Brain pericyte (primary cell): ENCODE measurements at regions not wholly inside any gene's neighbourhood (a gene's known extent, or its start where the extent isn't known, plus 50 kb on each side); places are given as distances from the start of the nearest gene placed in this dataset.

Source experiments
- DNase-seq: peaks from one replicate; pipeline ENCODE4 v3.0.0-alpha.2; 2012; ENCODE audit warnings: low read depth, low spot score

- no peak for DNase-seq
These were observed 132.5 kb upstream of the RFLNA start for GRCh38 chr12:124162151-124163110.

- no peak for DNase-seq
These were observed 129.2 kb upstream of the RFLNA start for GRCh38 chr12:124165695-124166094.

GRCh38 chr12:124167141-124167540, 127.8 kb upstream of the RFLNA start:
- no peak for DNase-seq

- no peak for DNase-seq
These were observed 126.7 kb upstream of the RFLNA start for GRCh38 chr12:124168016-124168786.

- DNase-seq = no peak
These were observed 125.2 kb upstream of the RFLNA start for GRCh38 chr12:124169577-124170284.

- DNase-seq = no peak
These were observed 124.1 kb upstream of the RFLNA start for GRCh38 chr12:124170760-124171159.

- DNase-seq = no peak
These were observed 123.5 kb upstream of the RFLNA start for GRCh38 chr12:124171231-124171979.

GRCh38 chr12:124172636-124173035, 122.3 kb upstream of the RFLNA start:
- no peak for DNase-seq

GRCh38 chr12:124173692-124174091, 121.2 kb upstream of the RFLNA start:
- no peak for DNase-seq

- peak; percentile 56 for DNase-seq
These were observed 120.2 kb upstream of the RFLNA start for GRCh38 chr12:124174451-124175348.

GRCh38 chr12:124175704-124176103, 119.2 kb upstream of the RFLNA start:
- DNase-seq = no peak

DNA sequence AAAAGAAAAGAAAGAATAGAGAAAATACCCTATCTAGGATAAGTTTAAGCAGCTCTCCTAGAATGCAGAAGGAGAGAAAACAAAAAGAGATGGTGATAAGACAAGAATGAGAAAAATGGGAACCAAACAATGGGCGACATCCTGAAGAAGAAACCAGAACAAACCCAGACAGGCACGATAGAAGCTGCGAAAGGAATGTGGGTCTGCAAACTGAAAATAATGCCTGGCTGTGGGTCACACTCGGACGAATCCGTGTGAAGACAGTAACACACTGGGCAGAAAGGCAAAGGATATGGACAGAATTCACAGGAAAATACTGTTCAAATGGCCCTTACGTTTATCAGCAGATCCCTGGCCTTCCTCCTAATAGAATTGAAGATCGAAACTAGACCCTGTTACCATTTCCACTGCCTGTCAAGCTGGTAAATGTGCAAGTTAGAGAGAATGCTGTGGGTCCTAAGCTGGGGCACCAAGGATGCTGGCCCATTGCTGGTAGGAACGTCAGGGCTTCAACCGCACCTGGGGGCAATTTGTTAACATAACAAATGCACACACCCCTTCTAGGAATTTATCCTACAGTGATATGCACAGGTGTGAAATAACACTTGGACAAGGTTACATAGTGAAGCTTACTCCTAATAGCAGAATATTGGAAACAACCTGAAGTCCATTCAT, 117.5 kb upstream of the RFLNA start:
- no peak for DNase-seq

GRCh38 chr12:124177951-124178316, 117.0 kb upstream of the RFLNA start:
- DNase-seq = no peak

DNA sequence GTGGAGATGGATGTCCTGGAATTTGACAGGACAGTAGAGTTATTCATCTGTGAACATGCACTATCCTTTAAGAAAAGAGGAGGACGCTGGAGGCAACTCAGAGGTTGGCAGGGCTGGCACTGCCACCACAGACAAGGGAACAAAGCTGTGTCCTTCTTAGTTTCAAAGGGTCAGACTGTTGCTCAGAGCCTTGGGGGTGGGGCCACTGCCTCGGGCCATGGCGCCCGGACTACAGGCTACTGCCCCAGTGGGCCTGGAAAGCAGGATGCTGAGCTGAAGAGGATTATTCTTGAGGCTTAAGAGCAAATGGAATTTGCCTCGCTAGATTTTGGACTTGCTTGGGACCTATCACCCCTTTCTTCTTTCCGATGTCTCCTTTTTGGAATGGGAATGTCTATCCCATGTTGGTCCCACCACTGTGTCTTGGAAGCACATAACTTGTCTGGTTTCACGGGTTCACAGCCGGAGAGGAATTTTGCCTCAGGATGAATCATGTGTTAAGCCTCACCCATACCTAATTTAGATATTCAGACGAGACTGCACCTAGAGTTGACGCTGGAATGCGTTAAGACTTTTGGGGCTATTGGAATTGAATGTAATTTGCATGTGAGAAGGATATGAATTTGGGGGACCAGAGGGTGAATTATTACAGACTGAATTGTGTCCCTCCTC, 114.8 kb upstream of the RFLNA start:
- DNase-seq = no peak

- DNase-seq = no peak
These were observed 111.7 kb upstream of the RFLNA start for GRCh38 chr12:124183172-124183571.

- DNase-seq = no peak
These were observed 110.4 kb upstream of the RFLNA start for GRCh38 chr12:124184456-124184855.

DNA sequence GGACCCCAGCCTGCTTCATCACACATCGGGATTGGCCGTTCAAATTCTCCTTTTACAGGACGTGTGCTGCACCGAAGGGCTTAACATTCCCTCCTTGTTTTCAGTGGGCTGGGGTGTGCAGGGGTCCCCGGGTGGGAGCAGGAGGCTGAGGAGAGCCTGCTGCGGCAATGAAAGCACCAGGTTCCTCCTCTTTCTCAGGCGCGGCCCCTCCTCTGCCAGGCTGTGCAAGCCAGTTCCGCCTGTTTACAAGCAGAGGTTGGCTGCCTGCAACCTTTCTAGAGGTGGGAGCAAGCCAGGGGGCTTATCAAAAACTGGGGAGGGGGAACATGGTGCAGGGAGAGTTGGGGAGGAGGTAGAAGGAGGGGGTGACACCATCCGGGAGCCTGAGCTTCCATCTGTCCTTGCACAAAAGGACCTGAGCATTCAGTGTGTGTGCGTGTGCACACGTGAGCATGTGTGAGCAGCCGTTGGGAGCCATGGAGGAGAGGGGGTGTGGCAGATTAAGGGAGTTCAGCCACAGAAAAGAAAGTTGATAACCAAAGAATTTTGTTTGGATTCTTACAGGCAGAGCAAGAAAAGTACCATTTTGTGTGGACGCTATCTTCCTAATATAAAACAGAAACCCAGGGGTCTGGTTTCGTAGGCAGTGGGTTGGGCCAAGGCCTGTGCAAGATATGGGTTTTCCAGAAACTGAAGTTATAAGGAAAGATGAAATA, 108.8 kb upstream of the RFLNA start:
- DNase-seq = no peak

DNA sequence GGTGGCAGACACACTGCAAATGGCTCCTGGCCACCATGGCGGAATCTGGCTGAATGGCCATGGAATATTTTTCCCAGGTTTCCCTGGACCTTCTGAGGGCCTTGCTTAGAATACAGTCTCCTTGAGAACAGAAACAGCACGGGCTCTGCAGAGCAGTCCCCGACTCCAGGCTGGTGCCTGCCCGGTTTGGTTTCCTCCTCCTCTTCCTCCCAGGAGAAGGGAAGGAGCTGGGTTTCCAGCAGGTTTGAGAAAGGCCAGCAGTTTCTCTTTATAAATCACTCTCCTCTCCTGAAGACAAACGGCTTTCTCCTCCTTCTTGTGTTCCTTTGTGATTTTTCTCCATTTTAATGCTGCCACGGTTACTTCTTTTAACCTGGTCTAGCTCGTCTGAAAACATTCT, 106.8 kb upstream of the RFLNA start:
- DNase-seq = no peak
